ENCODE measurements at regions not wholly inside any gene's neighbourhood (a gene's known extent, or its start where the extent isn't known, plus 50 kb on each side); places are given as distances from the start of the nearest gene placed in this dataset.

DNA sequence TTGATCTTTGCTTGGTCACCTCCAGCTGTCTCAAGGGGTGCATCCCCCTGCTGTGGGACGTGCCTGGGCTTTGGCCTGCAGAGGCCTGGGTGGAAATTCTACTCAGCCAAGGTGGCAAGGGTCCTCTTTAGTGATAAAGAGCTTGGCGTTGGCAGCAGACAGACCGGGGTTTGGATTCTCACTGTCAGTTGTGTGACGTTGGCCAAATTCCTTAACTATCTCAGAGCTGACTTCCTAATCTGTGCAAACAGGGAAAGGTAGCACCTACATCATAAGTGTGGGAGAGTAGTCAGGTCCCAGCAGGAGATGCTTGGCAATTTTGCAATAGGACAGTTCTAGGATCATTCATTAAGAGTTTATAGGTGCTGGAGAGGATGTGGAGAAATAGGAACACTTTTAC, 154.3 kb upstream of the GSC start:
- Mint-ChIP-seq H3K27me3 (ENCODE audit: low read depth, poor library complexity) (peaks cover 19% of the 10 kb centered on the region), H3K36me3 (ENCODE audit: low read depth) (no peaks in the 10 kb centered on the region), H3K4me1 (no peaks in the 10 kb centered on the region), H3K4me3 (no peak overlapping the region), H3K9me3 (peaks cover 10% of the 10 kb centered on the region), H3K27ac (no peak overlapping the region)
- DNase-seq, result no peak
- TF ChIP-seq, protein P1, sequence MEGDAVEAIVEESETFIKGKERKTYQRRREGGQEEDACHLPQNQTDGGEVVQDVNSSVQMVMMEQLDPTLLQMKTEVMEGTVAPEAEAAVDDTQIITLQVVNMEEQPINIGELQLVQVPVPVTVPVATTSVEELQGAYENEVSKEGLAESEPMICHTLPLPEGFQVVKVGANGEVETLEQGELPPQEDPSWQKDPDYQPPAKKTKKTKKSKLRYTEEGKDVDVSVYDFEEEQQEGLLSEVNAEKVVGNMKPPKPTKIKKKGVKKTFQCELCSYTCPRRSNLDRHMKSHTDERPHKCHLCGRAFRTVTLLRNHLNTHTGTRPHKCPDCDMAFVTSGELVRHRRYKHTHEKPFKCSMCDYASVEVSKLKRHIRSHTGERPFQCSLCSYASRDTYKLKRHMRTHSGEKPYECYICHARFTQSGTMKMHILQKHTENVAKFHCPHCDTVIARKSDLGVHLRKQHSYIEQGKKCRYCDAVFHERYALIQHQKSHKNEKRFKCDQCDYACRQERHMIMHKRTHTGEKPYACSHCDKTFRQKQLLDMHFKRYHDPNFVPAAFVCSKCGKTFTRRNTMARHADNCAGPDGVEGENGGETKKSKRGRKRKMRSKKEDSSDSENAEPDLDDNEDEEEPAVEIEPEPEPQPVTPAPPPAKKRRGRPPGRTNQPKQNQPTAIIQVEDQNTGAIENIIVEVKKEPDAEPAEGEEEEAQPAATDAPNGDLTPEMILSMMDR (IDR thresholded peaks at IDR 0.05), result no peak

DNA sequence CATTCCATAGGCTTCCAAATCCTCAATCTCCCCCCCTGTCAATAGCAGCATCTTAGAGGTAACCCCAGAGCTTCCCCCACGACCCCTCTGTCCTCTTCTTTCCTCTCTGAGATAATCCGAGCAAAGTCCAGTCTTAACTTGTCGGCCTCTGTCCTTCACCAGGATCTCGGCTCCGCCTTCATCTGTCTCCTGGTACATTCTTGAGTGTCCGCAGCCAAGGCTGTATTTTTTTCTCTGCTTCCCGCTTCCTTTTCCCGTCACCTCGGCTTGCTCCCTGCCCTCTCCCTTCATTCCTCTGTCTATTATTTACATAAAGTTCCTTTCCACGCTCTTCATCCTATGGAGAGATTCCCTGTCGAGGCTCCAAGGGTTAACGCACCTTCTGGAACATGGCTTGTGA, 153.9 kb upstream of the GSC start:
- DNase-seq, result no peak
- H3K4me1 Mint-ChIP-seq, result no peaks in the 10 kb centered on the region

DNA sequence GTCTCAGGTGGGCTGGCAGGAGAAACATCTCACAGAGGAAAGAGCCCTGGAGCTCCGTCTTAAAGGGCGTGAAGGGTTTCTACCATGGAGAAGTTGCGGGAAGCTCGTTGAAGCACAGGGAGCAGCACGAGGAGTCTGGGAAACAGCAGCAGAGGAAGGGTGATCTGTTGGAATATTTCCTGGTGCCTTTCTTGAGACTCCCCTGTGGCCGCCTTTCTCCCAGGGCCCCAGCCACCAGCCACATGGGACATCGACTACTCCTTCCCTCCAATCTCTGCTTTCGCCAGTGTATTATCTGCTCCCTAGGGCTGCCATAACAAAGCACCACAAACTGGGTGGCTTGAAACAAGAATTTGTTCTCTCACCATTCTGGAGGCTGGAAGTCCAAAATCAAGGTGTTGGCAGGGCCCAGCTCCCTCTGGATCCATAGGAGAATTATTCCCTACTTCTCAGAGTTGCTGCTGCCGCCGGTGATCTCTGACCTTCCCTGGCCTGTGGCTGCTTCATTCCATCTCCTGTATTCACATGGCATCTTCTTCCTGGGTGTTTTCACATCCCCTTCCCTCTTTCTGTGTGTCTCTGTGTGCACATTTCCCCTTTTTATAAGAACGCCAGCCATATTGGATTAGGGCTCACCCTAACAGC, 152.8 kb upstream of the GSC start:
- no peaks in the 10 kb centered on the region for H3K4me1 Mint-ChIP-seq
- no peaks in the 10 kb centered on the region for H3K36me3 Mint-ChIP-seq (ENCODE audit: low read depth)

More for the DNA sequence above, 153.9 kb upstream of the GSC start:
- TF ChIP-seq, protein P1 (IDR thresholded peaks at IDR 0.05), result no peak
- H3K27ac Mint-ChIP-seq, result no peak overlapping the region
- H3K9me3 Mint-ChIP-seq, result peaks cover 10% of the 10 kb centered on the region
- H3K27me3 Mint-ChIP-seq (ENCODE audit: low read depth, poor library complexity), result peaks cover 22% of the 10 kb centered on the region
- H3K36me3 Mint-ChIP-seq (ENCODE audit: low read depth), result no peaks in the 10 kb centered on the region
- H3K4me3 Mint-ChIP-seq, result no peak overlapping the region

DNA sequence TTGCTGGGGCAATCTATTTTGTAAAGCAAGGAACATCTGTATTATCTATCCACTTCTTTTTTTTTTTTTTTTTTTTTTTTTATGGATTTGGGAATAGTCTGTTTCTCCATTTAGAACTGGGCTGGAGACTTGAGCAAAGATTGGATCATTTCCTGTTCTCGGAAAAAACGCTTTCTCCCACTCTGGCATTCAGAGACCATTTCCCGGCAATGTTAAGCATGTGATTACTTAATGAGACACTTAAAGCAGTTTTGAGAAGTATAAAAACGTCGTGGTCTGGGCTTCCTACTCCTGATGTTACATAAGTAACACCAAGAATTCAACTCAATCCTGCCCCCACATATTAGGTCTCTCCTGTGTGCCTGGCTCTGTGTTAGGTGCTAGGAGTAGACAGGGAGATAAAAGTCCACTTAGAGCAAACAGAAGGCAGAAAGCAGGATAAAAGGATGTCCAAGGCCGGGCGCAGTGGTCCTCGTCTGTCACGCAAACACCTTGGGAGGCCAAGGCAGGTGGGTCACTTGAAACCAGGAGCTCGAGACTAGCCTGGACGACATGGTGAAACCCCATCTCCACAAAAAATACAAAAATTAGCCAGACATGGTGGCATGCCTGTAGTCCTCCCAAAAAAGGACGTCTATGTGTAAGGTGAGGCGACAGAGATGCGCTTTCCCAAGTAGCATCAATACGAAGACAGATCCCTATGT, 152.1 kb upstream of the GSC start:
- H3K36me3 Mint-ChIP-seq (ENCODE audit: low read depth), result no peaks in the 10 kb centered on the region
- peaks cover 10% of the 10 kb centered on the region for H3K9me3 Mint-ChIP-seq
- H3K27ac Mint-ChIP-seq, result no peak overlapping the region
- DNase-seq, result no peak
- no peak overlapping the region for H3K4me3 Mint-ChIP-seq
- no peaks in the 10 kb centered on the region for H3K4me1 Mint-ChIP-seq
- TF ChIP-seq, protein P1 (IDR thresholded peaks at IDR 0.05), result no peak
- peaks cover 19% of the 10 kb centered on the region for H3K27me3 Mint-ChIP-seq (ENCODE audit: low read depth, poor library complexity)

More for the DNA sequence above, 152.8 kb upstream of the GSC start:
- TF ChIP-seq, protein P1 (IDR thresholded peaks at IDR 0.05), result no peak
- peaks cover 10% of the 10 kb centered on the region for H3K9me3 Mint-ChIP-seq
- H3K27me3 Mint-ChIP-seq (ENCODE audit: low read depth, poor library complexity), result peaks cover 22% of the 10 kb centered on the region
- no peak overlapping the region for H3K4me3 Mint-ChIP-seq
- no peak overlapping the region for H3K27ac Mint-ChIP-seq
- no peak for DNase-seq

DNA sequence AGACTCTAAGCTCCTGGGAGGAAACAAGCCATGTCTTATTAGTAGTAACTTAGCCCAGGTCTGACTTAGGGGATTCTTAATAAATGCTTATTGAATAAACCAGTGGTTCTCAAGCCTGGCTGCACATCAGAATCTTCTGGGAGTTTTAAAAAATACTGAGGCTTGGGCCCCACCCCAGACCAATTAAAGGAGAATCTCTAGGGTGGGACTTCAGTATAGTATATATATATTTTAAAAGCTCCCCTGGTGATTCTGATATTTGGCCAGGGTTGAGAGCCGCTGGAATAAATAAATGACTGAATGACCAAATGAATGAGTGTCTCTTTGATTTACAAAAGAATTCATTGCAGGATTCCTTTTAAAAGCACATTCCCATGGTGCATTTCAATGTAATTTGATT, 151.5 kb upstream of the GSC start:
- no peak for DNase-seq
- H3K4me1 Mint-ChIP-seq, result no peaks in the 10 kb centered on the region
- peaks cover 19% of the 10 kb centered on the region for H3K27me3 Mint-ChIP-seq (ENCODE audit: low read depth, poor library complexity)
- H3K4me3 Mint-ChIP-seq, result no peak overlapping the region
- no peaks in the 10 kb centered on the region for H3K36me3 Mint-ChIP-seq (ENCODE audit: low read depth)
- TF ChIP-seq, protein P1 (IDR thresholded peaks at IDR 0.05), result no peak
- H3K27ac Mint-ChIP-seq, result no peak overlapping the region
- H3K9me3 Mint-ChIP-seq, result peaks cover 10% of the 10 kb centered on the region

DNA sequence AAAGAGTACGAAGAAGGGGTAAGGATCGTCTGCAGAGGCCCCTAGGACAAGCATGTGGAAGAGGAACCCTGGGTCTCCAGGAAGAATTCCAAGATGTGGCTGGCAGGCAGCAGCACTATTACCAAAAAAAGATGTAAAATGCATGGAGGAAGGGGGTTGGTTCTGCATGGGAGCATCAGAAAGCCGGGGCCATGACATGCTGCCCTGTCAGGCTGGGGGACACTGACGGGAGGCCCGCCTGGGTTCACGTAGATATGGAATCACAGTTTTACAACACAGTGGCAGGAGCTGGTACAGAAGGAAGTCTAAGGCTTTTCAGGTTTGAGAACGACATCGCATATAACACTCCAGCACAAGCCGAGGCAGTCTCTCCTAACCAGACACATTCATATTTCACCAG, 150.0 kb upstream of the GSC start:
- peaks cover 10% of the 10 kb centered on the region for H3K9me3 Mint-ChIP-seq
- no peak overlapping the region for H3K4me3 Mint-ChIP-seq
- TF ChIP-seq, protein P1 (IDR thresholded peaks at IDR 0.05), result no peak
- H3K4me1 Mint-ChIP-seq, result no peaks in the 10 kb centered on the region
- H3K27me3 Mint-ChIP-seq (ENCODE audit: low read depth, poor library complexity), result peaks cover 30% of the 10 kb centered on the region
- no peaks in the 10 kb centered on the region for H3K36me3 Mint-ChIP-seq (ENCODE audit: low read depth)
- H3K27ac Mint-ChIP-seq, result no peak overlapping the region
- no peak for DNase-seq

Measured in nephron progenitor cell (in vitro differentiated cells).